ENCODE measurements at regions not wholly inside any gene's neighbourhood (a gene's known extent, or its start where the extent isn't known, plus 50 kb on each side); places are given as distances from the start of the nearest gene placed in this dataset.

DNA sequence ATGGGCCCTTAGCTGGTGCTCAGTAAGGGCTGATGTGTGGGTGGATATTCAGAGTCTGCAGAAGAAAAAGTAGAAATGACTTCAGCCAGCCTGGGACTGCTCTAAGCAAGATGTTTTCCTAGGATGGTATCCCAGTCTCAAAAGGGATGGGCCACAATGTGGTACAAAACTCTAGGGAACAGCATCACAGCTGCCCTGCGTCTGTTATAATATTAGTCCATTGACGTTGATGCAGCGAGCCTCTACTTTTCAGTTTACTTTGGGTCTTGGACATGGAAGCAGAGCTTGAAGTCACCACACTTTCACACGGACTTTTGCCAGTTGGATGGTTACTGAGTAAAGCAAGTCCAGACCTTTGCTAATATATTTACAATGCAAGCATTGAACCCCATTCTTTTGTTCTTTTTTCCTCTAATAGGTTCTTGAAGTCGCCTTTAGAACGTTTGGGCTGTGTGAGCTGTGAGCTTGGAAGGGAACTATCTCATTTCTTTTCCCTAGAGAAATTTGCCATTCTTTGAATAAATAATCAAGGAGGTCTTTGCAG, 105.7 kb downstream of the RDH14 start:
- Mint-ChIP-seq H3K4me3 (no peak overlapping the region), H3K4me1 (peaks cover 21% of the 10 kb centered on the region), H3K27me3 (ENCODE audit: insufficient read depth, low read depth, poor library complexity) (no peaks in the 10 kb centered on the region), H3K27ac (no peak overlapping the region), H3K9me3 (no peaks in the 10 kb centered on the region), H3K36me3 (ENCODE audit: low read depth) (no peaks in the 10 kb centered on the region)
- no peak overlapping the region for H2AFZ ChIP-seq
- no peaks in the 10 kb centered on the region for H3K79me2 ChIP-seq (replicated peaks; ENCODE audit: insufficient read depth)
- no peak for ATAC-seq
- H3K27me3 ChIP-seq (ENCODE audit: insufficient read depth) = no peaks in the 10 kb centered on the region
- no peak for DNase-seq (ENCODE audit: low spot score)
- peak overlapping the region; percentile 13; the same call in 1 of the 2 replicates for H3K27ac ChIP-seq (ENCODE audit: low read depth)
- no peaks in the 10 kb centered on the region for H3K36me3 ChIP-seq (ENCODE audit: insufficient read depth)
- H3K4me3 ChIP-seq = no peak overlapping the region
- peaks cover 11% of the 10 kb centered on the region for H3K4me1 ChIP-seq (ENCODE audit: insufficient read depth)
- H3K4me2 ChIP-seq = no peak overlapping the region
- no peaks in the 10 kb centered on the region for H3F3A ChIP-seq (replicated peaks; ENCODE audit: low read depth)
- TF ChIP-seq, protein P1, sequence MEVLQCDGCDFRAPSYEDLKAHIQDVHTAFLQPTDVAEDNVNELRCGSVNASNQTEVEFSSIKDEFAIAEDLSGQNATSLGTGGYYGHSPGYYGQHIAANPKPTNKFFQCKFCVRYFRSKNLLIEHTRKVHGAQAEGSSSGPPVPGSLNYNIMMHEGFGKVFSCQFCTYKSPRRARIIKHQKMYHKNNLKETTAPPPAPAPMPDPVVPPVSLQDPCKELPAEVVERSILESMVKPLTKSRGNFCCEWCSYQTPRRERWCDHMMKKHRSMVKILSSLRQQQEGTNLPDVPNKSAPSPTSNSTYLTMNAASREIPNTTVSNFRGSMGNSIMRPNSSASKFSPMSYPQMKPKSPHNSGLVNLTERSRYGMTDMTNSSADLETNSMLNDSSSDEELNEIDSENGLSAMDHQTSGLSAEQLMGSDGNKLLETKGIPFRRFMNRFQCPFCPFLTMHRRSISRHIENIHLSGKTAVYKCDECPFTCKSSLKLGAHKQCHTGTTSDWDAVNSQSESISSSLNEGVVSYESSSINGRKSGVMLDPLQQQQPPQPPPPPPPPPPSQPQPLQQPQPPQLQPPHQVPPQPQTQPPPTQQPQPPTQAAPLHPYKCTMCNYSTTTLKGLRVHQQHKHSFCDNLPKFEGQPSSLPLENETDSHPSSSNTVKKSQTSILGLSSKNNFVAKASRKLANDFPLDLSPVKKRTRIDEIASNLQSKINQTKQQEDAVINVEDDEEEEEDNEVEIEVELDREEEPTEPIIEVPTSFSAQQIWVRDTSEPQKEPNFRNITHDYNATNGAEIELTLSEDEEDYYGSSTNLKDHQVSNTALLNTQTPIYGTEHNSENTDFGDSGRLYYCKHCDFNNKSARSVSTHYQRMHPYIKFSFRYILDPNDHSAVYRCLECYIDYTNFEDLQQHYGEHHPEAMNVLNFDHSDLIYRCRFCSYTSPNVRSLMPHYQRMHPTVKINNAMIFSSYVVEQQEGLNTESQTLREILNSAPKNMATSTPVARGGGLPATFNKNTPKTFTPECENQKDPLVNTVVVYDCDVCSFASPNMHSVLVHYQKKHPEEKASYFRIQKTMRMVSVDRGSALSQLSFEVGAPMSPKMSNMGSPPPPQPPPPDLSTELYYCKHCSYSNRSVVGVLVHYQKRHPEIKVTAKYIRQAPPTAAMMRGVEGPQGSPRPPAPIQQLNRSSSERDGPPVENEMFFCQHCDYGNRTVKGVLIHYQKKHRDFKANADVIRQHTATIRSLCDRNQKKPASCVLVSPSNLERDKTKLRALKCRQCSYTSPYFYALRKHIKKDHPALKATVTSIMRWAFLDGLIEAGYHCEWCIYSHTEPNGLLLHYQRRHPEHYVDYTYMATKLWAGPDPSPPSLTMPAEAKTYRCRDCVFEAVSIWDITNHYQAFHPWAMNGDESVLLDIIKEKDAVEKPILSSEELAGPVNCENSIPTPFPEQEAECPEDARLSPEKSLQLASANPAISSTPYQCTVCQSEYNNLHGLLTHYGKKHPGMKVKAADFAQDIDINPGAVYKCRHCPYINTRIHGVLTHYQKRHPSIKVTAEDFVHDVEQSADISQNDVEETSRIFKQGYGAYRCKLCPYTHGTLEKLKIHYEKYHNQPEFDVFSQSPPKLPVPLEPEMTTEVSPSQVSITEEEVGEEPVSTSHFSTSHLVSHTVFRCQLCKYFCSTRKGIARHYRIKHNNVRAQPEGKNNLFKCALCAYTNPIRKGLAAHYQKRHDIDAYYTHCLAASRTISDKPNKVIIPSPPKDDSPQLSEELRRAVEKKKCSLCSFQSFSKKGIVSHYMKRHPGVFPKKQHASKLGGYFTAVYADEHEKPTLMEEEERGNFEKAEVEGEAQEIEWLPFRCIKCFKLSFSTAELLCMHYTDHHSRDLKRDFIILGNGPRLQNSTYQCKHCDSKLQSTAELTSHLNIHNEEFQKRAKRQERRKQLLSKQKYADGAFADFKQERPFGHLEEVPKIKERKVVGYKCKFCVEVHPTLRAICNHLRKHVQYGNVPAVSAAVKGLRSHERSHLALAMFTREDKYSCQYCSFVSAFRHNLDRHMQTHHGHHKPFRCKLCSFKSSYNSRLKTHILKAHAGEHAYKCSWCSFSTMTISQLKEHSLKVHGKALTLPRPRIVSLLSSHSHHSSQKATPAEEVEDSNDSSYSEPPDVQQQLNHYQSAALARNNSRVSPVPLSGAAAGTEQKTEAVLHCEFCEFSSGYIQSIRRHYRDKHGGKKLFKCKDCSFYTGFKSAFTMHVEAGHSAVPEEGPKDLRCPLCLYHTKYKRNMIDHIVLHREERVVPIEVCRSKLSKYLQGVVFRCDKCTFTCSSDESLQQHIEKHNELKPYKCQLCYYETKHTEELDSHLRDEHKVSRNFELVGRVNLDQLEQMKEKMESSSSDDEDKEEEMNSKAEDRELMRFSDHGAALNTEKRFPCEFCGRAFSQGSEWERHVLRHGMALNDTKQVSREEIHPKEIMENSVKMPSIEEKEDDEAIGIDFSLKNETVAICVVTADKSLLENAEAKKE (CRISPR knock-in tag; IDR thresholded peaks at IDR 0.05) = no peak
- no peak for TF ChIP-seq ZNF114 (CRISPR knock-in tag; IDR thresholded peaks at IDR 0.05)
- TF ChIP-seq, protein P2, sequence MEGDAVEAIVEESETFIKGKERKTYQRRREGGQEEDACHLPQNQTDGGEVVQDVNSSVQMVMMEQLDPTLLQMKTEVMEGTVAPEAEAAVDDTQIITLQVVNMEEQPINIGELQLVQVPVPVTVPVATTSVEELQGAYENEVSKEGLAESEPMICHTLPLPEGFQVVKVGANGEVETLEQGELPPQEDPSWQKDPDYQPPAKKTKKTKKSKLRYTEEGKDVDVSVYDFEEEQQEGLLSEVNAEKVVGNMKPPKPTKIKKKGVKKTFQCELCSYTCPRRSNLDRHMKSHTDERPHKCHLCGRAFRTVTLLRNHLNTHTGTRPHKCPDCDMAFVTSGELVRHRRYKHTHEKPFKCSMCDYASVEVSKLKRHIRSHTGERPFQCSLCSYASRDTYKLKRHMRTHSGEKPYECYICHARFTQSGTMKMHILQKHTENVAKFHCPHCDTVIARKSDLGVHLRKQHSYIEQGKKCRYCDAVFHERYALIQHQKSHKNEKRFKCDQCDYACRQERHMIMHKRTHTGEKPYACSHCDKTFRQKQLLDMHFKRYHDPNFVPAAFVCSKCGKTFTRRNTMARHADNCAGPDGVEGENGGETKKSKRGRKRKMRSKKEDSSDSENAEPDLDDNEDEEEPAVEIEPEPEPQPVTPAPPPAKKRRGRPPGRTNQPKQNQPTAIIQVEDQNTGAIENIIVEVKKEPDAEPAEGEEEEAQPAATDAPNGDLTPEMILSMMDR (conservative IDR thresholded peaks at IDR 0.05; ENCODE audit: low read depth in 2 of 2) = no peak
- TF ChIP-seq POLR2AphosphoS5 (IDR thresholded peaks at IDR 0.05; ENCODE audit: low read depth) = no peak
- TF ChIP-seq, protein P3, sequence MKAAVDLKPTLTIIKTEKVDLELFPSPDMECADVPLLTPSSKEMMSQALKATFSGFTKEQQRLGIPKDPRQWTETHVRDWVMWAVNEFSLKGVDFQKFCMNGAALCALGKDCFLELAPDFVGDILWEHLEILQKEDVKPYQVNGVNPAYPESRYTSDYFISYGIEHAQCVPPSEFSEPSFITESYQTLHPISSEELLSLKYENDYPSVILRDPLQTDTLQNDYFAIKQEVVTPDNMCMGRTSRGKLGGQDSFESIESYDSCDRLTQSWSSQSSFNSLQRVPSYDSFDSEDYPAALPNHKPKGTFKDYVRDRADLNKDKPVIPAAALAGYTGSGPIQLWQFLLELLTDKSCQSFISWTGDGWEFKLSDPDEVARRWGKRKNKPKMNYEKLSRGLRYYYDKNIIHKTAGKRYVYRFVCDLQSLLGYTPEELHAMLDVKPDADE (IDR thresholded peaks at IDR 0.05) = no peak
- no peak for TF ChIP-seq JUNB (IDR thresholded peaks at IDR 0.05; ENCODE audit: unreplicated experiment)
- no peak for TF ChIP-seq ZNF331 (CRISPR knock-in tag; IDR thresholded peaks at IDR 0.05; ENCODE audit: low read depth)
- TF ChIP-seq STAT1 (IDR thresholded peaks at IDR 0.05; ENCODE audit: unreplicated experiment) = no peak
- no peak for TF ChIP-seq EZH2 (IDR thresholded peaks at IDR 0.05; ENCODE audit: low read depth, unreplicated experiment)
- no peak for TF ChIP-seq EZH2phosphoT487 (IDR thresholded peaks at IDR 0.05; ENCODE audit: unreplicated experiment)
- TF ChIP-seq NANOG (IDR thresholded peaks at IDR 0.05; ENCODE audit: borderline replicate concordance) = no peak
- TF ChIP-seq, protein P4, sequence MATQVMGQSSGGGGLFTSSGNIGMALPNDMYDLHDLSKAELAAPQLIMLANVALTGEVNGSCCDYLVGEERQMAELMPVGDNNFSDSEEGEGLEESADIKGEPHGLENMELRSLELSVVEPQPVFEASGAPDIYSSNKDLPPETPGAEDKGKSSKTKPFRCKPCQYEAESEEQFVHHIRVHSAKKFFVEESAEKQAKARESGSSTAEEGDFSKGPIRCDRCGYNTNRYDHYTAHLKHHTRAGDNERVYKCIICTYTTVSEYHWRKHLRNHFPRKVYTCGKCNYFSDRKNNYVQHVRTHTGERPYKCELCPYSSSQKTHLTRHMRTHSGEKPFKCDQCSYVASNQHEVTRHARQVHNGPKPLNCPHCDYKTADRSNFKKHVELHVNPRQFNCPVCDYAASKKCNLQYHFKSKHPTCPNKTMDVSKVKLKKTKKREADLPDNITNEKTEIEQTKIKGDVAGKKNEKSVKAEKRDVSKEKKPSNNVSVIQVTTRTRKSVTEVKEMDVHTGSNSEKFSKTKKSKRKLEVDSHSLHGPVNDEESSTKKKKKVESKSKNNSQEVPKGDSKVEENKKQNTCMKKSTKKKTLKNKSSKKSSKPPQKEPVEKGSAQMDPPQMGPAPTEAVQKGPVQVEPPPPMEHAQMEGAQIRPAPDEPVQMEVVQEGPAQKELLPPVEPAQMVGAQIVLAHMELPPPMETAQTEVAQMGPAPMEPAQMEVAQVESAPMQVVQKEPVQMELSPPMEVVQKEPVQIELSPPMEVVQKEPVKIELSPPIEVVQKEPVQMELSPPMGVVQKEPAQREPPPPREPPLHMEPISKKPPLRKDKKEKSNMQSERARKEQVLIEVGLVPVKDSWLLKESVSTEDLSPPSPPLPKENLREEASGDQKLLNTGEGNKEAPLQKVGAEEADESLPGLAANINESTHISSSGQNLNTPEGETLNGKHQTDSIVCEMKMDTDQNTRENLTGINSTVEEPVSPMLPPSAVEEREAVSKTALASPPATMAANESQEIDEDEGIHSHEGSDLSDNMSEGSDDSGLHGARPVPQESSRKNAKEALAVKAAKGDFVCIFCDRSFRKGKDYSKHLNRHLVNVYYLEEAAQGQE (IDR thresholded peaks at IDR 0.05; ENCODE audit: unreplicated experiment) = no peak
- TF ChIP-seq CREB1 (CRISPR knock-in tag; IDR thresholded peaks at IDR 0.05; ENCODE audit: low read depth) = no peak
- no peaks in the 10 kb centered on the region for H4K20me1 ChIP-seq (replicated peaks; ENCODE audit: insufficient read depth)
- no peaks in the 10 kb centered on the region for H3K9me2 ChIP-seq (ENCODE audit: insufficient read depth)
